Midbrain (tissue), 1 donor: ENCODE measurements at regions not wholly inside any gene's neighbourhood (a gene's known extent, or its start where the extent isn't known, plus 50 kb on each side); places are given as distances from the start of the nearest gene placed in this dataset.

Experiments
- DNase-seq: peaks from one replicate; lab custom pipeline; 2025; lab: John Stamatoyannopoulos, UW

DNA sequence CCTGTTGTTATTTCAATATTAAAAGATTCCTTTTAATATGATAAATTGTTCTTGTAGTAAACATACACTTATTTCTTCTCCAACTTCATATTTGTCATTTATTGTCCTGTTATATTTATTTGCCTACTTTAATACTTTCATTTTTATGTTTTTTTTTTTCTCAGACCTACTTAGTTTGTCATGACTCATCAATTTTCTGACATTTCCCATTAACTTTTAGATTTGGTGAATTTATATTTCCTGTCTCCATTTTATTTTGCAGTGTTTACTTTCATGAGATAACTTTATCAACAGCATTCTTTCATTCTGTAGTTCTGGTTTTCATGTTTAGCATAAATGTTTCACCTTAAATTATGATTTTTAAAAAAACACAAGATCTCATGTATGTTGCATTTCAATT is 788.7 kb downstream of the EFNA5 start:
- no peak for DNase-seq

DNA sequence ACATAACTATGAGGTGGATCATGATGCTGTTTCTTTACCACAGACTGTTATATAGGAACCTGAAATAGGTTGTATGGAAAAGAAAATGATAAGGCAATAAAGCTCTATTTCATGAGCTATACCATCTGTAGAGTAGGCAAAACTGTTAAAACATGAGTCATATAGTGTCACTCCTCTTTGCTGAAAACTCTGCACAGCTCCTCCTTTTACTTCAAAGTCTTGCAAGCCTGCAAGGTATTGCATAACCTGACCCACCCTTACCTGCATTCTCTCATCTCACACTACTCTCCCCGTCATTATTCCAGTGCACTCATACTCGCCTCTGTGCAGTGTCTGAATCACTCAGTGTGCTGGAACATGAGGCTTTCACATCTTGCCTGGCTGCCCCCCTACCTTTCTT is 790.1 kb downstream of the EFNA5 start:
- no peak for DNase-seq

DNA sequence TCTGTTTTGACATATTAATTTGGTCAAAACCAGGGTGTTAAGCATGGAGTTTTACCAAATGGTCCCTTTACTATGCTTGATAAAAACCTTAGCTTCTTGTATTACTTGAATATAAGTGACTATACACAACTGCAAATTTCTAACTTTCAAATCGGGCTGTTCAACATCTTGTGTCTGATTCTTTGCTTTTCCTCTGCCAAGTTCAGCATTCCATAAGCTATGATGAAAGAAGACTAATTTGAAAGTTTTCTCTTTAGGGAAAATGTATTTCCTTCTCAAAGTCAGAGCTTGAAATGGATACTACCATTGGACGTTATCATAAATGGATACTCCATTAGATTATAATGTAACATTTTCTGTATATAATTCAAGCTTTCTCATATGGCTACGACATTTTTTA is 792.9 kb downstream of the EFNA5 start:
- no peak for DNase-seq

DNA sequence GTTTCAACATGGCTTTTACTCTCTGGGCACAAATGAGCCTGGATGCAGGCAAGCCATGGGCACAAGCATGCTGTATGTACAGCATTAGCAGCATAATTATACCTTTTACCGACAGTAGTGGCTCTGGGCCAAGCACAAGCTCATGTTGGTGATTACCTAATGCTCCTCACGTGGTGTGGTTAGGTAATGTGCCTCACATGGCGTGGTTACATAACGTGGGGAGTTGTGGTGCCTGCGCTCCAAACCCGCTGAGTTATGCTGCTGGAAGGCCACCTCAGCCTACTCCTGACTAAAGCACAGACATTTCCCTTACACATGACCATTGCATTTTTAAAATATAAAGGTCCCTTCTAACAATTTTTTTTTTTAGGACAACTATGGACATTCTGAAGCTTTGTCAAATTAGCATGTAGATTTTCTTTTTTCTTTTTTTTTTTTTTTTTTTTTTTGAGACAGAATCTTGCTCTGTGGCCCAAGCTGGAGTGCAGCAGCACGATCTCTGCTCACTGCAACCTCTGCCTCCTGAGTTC is 794.0 kb downstream of the EFNA5 start:
- DNase-seq: no peak

DNA sequence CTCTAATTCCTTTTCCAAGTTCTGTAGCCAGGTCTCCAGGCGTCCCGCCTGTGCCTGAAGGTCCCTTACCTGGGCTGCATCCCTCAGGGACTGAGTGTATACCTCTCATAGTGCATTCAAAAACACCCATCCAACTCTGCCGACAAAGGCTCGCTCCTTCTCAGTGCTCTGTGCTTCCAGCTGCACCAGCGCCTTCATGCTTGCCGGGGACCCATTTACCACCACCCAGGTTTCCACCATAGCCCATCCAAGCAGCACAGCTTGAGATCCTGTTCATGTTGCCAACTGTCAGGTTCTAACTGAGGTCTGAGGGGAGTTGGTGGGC is 794.5 kb downstream of the EFNA5 start:
- no peak for DNase-seq

DNA sequence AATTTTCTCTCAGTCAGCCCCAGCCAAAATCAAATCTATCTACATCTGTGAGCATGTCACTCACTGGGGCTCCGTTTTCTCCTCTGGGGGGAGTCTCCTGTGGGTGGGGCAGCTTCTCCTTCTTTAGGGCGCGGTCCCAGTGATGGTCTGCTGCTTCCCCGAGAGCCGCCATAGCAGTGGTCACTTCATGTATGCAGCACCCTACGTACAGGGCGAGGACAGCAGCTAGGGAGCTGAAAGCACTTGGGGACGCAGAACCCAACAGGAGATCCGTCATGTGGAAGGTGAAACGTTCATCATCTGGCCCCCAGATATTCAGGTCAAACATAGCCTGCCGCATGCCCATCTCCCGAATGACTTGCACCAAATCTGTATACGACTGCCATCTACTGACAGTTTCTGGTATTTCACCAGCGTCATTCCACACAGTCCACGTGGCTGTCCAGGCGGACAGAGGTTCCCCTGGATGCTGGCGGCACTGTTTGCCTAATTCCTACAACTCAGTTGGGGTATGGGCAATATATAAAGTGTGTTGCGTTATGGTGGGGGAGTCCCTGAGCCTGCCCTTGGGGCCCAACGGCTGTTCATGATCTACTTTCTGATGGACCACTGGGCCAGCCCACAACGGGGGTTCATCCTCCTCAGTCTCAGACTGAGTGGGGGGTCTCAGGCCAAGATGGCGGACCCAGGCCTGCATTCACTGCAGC is 795.0 kb downstream of the EFNA5 start:
- DNase-seq: peak; percentile 7

DNA sequence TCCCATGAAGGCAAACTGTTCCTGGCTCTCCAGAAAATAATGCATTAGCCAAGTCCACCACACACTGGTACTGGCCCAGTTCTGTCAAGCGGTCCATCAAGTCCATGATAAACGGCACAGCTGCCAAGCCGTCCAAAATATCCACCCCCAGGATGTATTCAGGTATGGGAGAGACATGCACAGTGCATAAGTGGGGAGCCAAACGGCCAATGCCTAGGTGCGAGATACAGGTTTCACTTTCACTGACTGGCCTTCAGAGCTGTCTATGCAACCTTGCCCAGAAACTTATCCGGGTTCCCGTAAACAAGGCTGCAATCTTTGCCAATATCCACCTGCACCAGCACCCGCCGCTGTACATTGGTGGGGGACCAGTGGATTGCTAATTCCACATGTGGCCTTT is 795.8 kb downstream of the EFNA5 start:
- DNase-seq: no peak

DNA sequence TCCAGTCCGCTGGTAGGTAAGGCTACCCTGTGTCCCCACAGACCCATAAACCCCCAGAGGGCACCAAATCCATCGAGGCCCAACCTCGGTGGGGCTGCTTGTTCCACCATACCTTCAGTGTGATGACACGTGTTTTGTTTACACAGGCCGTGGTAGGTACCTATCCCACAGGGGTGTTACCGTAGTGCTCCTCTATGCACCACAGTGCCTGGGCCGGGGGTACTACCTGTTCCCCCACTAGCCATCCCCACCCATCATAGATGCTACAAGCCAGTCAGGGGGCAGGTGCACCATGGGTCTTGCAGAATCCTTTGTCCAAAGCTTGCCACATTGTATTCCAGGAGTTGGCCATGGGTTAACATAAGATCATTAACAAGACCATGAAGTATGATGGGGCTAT is 796.2 kb downstream of the EFNA5 start:
- no peak for DNase-seq

DNA sequence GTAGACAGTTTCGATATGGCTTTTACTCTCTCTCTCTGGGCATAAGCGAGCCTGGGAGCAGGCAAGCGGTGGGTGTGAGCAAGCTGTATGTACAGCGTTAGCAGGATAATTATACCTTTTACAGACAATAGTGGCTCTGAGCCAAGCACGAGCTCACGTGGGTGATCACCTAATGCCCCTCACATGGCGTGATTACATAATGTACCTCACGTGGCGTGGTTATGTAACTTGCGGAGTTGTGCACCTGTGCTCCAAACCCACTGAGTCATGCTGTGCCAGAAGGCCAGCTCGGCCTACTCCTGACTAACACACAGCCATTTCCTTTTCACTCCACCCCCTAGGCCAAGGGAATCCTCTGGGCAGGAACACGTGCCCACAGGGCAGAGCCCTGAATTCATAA is 797.2 kb downstream of the EFNA5 start:
- no peak for DNase-seq

DNA sequence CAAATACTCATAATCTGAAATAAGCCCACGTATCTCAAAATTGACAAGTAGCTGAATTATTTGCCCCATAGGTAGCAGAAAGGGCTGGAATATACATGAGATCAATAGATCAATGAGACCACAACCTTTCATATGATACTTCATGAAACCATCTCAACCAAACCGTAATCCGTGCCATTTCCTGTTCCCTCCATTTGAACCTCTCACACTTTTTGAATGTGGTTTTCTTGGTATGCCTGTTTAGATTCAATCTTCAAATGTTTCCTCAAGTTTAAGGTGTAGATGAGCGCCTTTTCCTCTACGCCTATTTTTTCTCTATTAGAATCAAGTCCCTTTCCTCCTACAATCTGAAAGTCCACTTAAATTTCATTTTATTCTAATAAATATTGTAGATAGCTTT is 805.5 kb downstream of the EFNA5 start:
- DNase-seq: no peak

DNA sequence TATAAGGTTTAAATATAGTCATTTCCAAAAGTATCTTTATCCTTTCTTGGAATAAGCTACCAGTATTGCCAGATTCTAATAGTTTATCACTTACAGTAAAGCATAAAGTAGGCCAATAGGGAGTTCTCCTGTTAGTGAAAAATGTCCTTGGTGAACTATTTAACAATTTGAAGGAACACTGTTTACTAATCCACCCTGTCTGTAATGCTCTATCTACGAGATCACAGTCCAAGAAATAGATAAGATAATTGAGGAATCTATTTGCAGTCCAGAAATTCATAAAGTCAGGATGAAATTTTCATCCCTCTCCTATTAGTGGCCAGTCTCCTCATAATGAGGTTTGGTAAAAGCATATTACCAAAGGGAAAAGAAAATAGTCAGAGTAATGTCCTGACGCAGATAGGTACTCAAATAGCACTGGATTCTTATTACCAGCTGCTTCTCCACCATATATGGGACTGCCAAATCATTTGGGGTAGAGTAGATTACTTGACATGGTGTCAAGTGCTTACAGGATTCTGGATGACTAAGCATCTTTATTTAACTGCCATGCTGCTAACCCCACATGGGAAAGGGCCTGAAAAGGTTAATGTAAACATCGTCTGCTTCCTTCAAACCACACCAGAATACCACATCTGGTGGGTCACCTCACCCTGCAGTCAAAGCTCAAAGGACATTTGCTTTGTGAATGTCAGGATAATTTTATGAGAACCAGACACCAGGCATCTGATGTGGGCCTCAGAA is 808.1 kb downstream of the EFNA5 start:
- DNase-seq: no peak

DNA sequence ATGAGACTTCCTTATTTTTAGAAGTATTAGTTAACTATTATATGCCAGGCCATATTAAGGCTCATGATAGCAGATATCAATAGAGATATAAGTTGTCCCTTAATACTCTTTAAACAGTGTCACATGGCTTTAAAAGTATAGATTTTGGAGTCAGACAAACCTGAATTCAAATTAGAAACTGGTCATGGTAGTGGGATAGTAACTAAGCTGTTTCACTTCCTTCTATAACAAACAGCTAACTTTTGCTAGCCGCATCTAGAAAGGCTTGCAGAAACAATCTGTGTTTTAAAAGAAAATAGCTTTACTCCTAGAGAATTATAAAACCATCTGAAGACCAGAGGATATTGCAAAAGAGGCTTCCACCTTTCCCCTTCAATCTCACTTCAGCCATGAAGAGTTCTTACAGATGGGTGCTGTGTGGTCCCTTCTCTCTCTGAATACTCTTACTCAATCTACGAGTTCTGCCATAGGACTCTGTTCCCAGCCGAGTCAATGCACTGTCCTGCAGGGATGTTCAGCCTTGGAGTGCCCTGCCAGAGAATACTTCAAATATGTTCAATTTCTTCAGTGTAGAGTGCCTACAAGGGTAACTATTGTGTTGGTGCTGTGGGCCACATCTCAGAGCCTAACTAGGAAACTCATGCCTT is 810.2 kb downstream of the EFNA5 start:
- DNase-seq: no peak

DNA sequence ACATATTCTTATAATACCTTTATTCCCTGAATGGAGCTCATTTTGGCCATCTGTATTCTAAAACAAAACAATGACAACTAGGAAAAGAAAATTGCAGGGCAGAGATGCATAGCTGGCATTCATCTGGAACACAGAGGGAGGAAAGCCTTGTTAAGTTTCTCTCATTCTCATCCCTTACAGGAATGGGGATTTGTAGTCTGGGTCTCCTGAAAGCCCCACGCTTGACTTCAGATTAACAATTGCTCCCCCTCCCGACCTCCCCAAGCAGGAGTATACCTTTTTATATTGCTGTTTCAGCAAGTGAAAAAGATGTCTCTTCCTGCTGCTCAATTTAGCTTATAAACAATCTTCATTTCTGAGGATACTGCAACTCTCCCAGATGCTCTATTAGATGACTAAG is 812.1 kb downstream of the EFNA5 start:
- DNase-seq: no peak

DNA sequence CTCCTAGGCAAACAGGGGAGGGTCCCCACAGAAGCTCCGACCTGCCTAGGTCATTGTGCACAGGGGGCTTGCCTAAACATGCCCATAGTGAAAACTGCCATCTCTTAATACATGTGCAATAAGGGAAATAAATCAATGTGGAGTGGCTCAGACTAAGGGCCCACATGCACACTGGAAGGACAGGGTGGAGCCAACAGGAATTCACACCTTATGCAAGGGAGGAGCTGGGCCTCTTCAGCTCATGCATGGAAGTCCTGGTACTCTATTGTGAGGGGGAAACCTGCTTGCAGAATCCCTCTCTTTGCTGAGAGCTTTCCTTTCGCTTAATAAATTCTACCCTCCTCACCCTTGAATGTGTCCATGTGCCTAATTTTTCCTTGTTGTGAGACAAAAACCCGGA is 815.8 kb downstream of the EFNA5 start:
- no peak for DNase-seq

DNA sequence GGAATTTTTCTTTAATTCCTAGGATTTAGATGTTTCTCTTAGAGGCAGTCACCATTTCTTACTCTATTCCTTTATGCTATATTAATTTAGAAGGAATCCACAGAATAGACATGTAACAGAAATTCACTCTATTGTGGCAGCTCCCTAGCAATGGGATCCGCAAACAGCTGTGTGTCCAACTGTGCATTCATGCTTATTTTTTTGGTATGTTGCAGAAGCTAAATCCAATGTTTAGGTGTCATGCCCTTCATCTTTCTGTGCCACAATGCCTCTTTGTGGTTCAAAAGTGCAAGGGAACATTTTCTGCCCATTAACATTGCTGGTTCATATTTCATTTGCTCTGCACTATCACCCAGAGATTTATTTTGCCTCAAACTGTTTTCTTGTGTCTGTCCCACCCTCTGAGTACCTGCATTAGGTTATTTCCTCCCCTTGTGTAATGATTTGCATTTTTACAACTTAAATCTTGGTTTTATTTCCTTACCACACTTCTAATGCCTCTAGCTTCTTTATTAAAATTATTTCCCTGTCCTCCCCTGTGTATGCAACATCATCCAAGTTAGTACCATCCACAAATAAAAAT is 816.5 kb downstream of the EFNA5 start:
- no peak for DNase-seq

DNA sequence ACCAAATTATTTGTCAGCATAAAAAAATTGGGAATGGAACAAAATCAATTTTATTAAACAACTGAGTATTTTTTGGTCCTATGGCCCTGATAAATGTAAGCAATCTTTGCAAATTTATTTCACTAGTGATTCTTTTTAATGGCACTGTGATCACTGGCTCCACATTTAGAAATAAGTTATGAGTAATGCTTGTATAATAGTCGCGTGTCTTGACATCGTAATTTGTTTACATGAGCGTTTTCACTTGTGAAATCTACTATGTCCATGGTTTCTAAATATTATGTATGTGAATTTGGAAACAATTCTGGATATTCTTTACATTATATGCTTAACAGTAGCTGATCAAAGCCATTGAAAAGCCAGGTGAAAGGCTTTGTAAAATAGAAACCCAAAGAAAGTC is 817.5 kb downstream of the EFNA5 start:
- DNase-seq: no peak

DNA sequence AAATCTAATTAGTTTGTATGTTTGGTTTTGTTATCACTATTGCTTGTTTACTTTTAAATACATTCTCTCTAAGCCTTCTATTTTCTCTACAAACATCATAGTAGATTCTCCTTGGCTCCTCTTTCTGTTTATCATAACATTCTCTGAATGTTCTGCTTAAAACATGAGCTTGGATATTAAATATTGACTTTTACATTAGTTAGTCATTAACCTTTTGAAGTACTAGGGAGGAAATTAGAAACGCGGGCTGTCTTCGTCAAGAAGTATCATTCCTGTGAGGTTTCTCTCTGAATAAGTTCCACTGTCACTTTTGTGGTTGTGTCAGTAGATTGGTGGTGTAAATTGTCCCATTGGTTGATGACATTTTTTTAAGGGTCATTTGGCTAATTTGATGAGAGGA is 821.5 kb downstream of the EFNA5 start:
- no peak for DNase-seq

DNA sequence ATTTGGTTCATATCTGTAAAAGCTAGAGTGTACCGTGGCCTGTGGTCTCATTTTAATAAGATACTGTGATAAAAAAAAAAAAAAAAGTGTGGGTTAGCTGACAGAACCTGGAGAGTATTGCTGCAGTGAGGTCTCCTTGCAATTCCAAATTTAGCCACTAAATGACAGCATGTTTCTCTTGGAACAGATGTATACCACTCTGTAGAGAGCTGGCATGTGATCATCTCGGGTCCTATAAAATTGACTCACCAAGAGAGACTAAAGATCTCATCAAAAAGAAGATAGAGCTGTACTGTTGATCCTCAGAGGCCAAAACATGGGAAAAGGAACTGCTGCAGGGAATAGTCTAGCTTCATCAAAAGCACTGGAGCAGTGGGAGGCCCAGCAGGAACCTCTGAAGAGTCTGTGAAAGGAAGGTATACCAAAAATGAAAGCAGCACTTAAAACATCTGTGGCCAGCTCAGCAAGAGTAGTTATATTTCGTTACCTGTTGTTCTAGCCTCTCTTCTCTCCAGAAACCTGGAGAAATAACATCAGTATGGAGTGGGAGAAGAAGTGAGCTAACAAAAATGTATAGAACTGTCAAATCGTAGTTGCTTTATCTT is 826.8 kb downstream of the EFNA5 start:
- no peak for DNase-seq

DNA sequence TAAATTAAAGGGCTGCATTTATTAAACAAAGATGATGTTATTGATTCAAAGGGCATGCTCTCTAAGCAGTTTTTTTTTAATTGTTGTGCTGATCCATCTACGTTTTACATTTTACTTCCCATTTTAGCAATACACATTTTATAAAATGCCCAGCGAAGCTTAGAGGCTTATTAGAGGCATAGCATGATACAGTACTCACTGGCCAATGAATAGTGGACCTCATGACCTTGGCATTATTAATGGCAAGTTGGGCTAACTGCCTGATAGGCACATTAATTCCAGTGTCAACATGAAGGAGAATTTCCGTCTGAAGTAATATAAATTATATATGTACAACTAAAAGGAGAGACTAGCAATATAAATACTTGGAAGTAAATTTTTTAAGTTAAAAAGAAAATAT is 837.2 kb downstream of the EFNA5 start:
- DNase-seq: no peak

DNA sequence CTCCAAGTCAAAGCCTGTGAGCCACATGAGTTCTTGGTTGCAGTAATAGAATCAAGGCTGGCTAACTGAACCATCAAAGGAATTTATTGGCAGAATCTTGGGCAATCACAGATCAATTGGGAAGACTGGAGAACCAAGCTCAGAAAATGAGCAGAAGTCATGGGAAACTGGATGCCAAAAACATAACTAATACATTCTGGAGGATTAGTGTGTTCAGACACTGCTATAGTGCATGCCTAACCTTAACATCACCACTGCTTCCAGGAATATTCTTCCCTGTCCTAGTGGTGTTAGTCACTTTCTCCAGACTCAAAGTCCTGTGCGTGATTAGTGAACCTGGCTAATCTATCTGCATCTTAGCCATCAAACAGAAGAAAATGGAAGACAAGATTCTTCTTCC is 843.7 kb downstream of the EFNA5 start:
- no peak for DNase-seq

DNA sequence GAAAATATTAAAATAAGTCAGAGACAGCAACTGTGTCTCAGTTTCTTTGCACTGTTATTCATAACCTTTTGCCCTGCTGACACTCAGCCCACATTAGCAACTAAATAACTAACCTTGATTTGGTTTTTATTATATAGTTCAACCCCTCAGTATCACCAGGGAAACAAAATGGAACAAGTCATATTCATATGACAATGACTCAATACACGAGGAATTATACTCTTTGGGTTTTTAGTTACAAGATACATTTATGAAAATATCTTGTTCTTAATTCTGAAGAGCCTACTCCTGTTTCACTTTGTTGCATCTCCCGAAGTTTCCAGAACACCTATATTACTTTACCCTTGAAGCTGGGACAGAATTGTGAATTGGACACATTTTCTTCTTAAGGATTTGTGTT is 845.4 kb downstream of the EFNA5 start:
- no peak for DNase-seq

DNA sequence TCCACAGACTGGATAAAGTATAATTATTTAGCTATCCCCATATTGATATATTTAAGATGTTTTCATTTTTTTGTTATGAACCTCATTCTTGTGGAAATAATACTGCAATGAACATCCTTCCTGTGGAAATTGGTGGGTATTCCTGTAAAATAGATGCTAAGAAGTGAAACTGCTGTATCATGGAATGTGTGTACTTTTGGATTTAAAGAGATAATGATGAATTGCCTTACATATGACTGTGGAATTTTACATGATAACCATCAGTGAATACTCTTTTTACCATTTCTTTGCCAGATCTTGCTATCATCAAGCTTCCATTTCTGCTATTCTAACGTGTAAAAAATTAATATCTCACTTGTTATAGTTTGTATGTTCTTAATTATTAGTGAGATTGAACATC is 847.9 kb downstream of the EFNA5 start:
- DNase-seq: no peak

DNA sequence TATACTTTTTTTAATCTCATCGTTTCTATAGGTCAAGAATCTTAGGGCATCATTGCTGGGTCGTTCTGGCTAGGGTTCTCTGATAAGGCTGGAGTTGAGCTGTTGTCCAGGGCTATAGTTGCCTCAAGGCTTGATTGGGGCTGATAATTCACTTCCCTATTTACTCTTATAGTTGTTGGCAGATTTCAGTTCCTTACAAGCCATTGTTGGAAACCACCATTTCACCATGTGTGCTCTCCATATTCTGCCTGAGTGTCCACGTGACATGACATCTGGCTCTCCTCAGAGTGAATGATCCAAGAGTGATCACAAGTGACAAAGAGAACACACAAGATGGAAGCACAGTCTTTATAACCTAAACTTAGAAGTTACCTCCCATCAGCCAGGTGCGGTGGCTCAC is 852.2 kb downstream of the EFNA5 start:
- no peak for DNase-seq
